GM10266 (cell line): ENCODE measurements at regions not wholly inside any gene's neighbourhood (a gene's known extent, or its start where the extent isn't known, plus 50 kb on each side); places are given as distances from the start of the nearest gene placed in this dataset.
"Not testable (repeated sequence)": the region's sequence is repeated elsewhere in the genome, so short reads cannot be mapped to it uniquely, and the experiment has no call there.

Experiments used
- DNase-seq: peaks from one replicate; pipeline ENCODE4 v3.0.0; 2012; ENCODE audit errors: extremely low spot score
- CTCF ChIP-seq: IDR thresholded peaks from 2 replicates; pipeline ENCODE4 v1.5.1; 2012; ENCODE audit warnings: mild to moderate bottlenecking, low read depth; ENCODE audit not compliant: control insufficient read depth, insufficient read depth; ENCODE audit errors: missing control alignments

DNA sequence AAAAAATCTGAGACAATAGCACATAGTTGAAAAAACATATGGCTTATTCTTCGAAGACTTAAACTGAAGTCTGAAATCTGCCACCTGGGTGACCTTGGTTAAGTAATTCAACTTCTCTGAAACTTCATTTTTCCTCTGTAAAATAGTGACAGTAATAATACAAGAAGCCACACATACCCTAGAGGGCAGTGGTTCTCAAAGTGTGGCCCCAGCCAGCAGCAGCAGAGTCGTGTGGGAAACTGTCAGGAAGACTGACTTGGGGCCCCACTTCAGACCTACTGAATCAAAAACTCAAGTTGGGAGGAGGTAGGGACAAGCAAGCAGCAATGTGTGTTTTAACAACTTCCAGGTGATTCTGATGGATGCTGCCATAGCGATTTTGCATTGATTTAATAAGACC is 249.9 kb downstream of the HNRNPD start:
- no peak for DNase-seq
- TF ChIP-seq CTCF = no peak

DNA sequence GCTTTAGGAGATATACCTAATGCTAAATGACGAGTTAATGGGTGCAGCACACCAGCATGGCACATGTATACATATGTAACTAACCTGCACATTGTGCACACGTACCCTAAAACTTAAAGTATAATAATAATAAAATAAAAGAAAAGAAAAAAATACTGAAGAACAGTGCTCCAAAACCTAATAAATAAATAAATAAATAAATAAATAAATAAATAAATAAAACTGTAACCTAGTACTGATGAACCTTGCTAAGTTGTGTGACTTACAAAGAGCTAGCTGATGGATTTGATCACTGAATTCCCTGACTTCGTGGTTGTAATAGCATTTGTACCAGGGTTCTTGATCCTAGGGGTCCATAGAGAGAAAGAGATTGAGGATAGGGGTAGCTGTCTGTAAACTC is 258.6 kb downstream of the HNRNPD start:
- DNase-seq = not testable (repeated sequence)

DNA sequence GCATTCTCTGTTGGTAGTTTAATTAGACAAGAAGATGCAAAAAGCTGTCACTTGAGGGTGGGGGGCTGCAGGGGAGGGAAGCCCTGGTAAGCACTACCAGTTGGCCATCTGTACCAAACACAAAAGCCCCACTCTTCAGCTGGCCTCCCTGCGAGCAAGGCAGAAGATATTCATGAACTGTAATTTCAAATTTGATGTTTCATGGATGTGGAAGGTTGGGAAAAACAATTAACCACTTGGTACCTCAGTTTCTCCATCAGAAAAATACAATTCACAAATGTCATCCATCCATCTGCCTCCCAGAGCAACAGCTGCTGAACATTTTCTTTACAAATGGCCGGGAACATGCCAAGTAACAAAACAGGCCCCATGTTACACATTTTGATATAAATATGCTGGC is 265.3 kb downstream of the HNRNPD start:
- no peak for TF ChIP-seq CTCF

DNA sequence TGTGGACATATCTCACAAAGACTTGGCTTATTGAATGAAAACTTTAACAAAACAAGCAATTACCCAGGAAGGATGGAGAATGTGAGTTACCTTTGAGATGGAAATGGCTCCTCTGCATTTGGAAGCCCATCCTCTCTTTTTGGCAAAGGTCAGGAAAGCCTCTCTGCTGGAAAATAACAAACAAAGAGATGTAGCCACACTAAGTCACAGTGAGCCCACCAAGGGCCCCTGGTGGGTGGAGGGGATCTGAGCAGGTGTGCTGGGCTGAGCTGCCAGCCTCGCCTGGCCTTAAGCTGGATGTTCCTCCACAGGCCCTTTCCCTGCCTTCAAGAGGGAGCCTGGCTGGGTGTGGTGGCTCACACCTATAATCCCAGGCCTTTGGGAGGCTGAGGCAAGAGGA is 269.2 kb downstream of the HNRNPD start:
- DNase-seq = no peak
- TF ChIP-seq CTCF = no peak

More for the DNA sequence above, 265.3 kb downstream of the HNRNPD start:
- DNase-seq = no peak

- no peak for DNase-seq
- no peak for TF ChIP-seq CTCF
Measured at GRCh38 chr4:82099928-82100579, 273.7 kb downstream of the HNRNPD start.

DNA sequence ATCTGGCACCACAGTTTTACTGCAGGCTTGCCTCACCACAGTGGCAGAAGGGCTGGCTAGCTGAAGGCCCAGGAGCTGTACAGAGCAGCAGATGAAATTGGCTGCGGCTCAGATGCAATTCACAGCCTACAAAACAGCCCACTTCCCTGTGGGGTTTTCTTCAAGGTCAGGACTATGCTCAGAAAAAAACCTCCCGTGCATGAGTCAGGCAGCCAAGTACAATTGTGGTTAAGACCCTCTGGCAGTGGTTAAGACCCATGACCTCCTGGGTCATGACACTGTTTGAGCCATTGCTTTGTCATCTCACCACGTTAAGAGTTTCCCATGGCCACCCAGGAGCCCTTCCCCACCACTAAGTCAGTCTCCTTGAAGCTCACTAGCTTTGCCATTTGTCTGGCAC is 276.3 kb downstream of the HNRNPD start:
- no peak for DNase-seq
- TF ChIP-seq CTCF = no peak

- TF ChIP-seq CTCF = no peak
- DNase-seq = no peak
Measured at GRCh38 chr4:82090717-82091116, 283.1 kb downstream of the HNRNPD start.

DNA sequence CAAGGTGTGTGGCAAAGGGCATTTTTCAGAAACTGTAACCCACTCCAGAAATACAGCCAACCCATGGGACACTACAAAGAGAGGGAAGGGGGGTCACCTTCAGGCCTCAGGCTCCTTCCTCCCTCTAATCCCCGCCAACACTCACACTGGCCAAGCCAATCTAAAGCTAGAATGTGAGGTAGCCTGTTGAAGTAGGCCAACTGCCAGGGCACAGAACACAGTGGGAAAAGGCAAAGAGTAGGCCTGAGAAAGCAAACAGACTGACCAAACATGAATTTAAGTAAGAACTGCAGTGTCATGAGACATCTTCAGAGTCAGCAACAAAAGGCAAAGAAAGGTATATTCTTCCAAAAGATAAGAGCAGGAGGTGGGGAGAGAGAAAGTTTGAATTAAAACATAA is 289.0 kb downstream of the HNRNPD start:
- TF ChIP-seq CTCF = no peak
- no peak for DNase-seq

DNA sequence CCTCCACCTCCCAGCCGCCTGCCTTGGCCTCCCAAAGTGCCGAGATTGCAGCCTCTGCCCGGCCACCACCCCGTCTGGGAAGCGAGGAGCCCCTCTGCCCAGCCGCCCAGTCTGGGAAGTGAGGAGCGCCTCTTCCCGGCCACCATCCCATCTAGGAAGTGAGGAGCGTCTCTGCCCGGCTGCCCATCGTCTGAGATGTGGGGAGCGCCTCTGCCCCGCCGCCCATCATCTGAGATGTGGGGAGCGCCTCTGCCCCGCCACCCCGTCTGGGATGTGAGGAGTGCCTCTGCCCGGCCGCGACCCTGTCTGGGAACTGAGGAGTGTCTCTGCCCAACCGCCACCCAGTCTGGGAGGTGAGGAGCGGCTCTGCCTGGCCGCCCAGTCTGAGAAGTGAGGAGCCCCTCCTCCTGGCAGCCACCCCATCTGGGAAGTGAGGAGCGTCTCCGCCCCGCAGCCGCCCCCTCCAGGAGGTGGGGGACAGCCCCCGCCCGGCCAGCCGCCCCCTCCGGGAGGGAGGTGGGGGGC is 296.3 kb downstream of the HNRNPD start:
- not testable (repeated sequence) for DNase-seq
